NCI-H82 treated with DMSO at 0.1 percent for 48 hours (cell line): ENCODE measurements at regions not wholly inside any gene's neighbourhood (a gene's known extent, or its start where the extent isn't known, plus 50 kb on each side); places are given as distances from the start of the nearest gene placed in this dataset.

ENCODE experiments used
- DNase-seq: peaks from one replicate; lab custom pipeline; 2025; ENCODE audit not compliant: unreplicated experiment; lab: John Stamatoyannopoulos, UW

DNA sequence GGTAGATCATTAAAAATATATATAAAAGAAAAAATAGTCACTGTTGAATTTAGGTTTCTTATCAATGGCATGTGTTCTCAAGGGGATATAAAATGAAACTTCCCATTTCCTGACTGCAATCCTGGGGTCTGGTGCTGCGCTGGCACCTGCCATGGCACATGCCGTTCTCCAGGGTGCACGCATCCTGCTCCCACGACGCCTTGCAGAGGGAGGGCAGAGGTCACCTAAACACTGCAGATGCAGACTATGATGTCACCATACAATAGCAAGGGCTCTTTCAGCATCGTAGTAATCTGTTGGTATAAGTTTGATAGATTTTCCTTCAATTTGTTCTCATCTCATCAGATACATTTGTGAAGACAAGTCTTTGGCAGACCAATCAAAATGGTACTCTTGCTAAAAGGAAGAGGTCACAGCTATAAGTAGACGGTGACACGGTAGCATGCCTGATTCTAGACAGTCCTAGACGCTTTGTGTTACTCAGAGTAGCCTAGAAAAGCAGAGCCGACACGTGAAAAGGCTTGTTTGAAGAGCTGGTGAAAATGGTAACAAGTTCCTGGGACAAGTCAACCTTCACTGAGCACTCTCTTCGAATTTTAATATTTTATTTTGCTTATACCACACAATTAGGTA, 761.4 kb downstream of the DCDC2C start:
- no peak for DNase-seq

DNA sequence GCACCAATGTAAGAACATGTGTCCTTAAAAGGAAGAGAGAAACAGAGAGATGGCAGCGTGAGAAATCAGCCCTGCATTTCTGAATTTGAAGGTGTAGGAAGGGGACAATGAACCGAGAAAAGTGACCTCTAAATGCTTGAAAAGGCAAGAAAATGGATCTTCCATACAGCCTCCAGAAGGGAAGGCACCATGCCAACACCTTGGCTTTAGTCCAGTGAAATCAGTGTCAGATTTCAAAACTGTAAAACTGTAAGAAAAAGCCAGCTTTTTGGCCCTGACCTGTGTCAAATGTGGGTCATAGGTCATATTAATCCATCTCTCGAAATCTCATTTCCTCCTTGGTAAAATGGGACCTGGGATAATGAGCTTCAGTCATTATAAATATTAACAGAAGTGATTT, 762.3 kb downstream of the DCDC2C start:
- DNase-seq: no peak

DNA sequence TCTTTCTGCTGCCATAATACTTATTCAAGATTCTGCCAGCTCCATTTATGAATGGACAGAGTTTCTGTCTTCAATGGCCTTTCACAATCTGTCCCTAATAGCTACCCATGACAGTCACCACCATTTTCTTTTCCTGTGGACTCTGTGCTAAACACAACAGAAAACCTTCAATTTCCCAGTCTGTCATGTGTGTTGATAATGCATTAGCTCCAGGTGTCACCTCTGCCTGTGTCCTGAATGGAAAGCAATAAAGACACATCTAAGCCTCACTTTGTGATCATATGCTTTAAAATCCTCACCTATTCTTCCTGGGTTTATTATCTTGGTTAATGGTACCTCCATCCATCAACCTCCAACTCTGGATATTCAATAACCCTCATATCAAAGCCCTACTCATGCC, 772.2 kb downstream of the DCDC2C start:
- DNase-seq: no peak

DNA sequence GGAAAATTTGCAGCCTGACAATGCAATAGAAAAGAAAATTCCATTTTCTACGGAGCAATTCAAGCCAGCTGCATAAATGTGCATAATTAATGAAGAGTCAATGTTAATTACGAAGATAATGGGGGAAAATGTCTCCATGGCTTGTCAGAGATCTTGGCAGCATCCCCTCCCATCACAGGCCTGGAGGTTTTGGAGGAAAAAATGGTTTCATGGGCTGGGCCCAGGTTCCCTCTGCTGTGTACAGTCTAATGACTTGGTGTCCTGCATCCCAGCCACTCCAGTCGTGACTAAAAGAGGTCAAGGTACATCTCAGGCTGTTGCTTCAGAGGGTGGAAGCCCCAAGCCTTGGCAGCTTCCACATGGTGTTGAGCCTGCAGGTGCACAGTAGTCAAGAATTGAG, 779.7 kb downstream of the DCDC2C start:
- no peak for DNase-seq

DNA sequence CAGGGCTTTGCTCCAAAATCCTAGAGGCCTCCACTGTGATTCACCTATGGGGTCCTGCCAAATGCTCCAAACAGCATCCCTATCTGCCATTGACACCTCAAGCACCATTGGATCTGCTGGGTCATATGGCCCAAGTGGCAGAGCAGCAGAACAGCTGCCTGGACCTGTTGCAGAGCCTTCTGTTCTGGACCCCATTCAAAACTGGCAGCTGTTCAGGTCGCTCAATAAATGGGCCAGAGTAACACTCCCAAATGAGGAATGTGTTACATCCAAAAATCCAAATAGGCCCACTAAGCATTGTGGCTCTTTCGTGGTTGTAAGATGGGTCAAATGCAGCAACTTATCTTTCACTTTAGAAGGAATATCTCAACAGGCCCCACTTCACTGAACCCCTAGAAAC, 783.6 kb downstream of the DCDC2C start:
- DNase-seq: no peak

DNA sequence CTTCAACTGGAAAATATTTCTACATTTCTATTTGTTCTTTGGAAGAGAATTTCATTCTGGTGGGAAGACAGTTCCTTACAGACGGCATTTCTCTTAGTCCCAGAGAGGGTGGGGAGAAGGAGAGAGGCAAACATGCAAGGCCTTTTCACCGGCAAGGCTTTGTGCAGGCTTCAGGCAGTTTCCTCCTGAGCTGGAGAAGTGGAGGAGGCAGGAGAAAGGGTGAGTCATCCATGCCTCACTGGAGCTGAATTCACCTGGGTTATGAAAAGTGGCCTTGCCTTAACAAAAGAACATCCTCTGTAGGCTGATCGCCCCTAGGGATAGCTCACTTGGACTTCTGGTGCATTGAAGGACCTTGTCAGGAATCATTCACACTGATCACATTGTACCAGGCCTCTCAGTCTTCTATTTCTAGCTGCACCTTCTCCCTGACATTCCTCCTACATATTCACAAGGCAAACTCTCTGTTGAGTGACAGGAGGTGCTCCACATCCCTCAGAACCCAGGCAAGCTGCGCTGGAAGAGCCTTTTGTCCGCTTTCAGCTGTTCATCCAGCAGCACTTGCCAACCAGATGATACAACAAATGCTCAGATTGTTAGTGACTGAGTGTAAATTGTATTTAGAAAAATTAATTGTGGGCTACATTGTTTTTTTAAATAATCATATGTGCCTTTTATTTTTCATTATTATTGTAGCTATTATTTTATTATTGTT, 796.1 kb downstream of the DCDC2C start:
- no peak for DNase-seq

DNA sequence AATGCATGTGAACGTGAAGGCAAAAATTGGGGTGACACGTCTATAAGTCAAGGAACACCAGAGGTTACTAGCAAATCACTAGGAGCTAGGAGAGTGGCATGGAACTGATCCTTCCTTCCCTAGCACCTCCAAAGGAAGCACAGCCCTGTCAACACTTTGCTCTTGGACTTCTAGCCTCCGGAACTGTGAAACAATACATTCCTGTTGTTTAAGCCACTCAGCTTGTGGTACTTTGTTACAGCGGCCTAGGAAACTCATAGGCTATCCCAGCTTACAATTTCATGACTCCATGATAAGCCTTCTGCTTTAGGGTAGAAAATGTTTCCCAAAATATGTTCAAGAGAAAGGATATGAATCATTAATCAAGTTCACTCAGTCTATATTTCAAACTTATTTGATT, 798.1 kb downstream of the DCDC2C start:
- DNase-seq: no peak

DNA sequence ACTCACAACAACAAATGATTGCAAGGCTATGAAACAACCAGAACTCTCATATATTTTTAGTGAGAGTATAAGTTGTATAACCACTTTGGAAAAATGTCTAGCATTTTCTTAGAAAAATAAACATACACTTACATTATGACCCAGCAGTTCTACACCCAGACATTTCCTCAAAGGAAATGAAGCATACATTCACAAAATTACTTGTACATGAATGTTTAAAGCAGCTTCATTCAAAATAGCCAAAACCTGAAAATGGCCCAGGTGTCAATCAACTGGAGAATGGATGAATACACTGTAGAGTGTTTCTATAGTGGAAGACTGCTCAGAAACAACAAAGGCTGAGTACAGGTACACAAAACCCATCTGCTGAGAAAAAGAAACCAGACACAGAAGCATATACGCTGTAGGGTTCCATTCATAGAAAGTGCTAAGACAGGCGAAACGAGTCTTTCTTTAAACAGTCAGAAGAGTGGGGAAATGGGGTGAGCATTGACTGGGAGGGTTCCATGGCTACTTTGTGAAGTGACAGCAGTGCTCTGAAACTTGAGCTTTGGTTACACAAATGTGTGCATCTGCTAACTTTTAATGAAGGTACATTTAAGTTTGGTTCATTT, 799.0 kb downstream of the DCDC2C start:
- no peak for DNase-seq

DNA sequence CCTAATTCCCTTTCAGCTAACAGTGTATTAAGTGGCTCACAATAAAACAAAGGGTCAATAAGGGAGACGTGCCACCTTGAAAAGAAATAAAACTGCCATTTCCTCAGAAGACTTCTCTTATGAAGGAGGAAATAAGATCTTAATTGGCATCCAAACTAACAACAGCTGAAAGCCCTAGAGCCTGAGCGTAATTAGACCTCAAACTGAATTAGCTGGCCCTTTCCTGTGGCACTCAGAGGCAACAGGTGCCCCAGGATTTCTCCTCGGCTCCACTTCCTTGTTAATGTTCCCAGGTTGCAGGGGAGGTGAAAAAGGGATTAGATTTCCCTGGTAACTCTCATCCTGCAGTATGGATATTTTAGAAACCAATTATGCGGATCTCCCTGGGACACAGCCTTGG, 804.3 kb downstream of the DCDC2C start:
- DNase-seq: no peak

DNA sequence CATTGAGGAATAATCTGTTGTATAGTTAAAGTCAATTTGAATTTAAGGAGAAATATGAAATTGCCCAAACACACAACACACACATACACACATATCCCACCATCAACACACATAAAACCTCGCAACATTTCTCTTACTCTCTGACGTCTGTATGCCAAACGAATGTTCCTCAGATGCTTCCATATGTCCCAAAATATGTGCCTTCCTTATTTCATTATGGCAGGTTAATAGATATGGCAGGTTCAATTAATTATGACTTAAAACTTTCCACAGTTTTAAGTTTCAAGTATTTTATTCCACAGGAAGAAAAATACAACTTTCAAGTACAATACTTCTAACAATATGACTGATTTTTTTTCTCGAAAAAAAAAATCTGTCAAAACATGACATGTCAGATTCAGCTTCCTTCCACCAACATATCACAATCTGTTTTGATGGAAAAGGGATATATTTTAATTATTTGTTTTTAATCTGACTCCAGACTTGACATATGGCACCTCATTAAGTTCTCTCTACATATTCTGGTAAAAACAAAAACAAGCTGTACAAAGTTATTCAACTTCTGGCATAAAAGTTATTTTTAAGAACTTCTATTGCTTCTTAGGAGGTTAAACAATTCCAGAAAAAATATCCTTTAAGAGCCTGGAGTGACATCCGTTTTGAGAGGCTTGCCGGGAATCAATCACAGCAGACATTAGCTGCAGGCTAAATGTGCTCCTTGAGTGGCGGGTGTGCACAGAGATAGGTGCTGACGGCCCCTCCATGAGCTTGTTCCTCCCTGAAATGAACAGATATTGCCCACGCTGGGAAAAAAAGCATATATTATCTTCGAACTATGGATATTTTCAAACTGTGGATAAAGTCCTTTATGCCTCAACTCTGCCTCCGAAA, 812.7 kb downstream of the DCDC2C start:
- no peak for DNase-seq

DNA sequence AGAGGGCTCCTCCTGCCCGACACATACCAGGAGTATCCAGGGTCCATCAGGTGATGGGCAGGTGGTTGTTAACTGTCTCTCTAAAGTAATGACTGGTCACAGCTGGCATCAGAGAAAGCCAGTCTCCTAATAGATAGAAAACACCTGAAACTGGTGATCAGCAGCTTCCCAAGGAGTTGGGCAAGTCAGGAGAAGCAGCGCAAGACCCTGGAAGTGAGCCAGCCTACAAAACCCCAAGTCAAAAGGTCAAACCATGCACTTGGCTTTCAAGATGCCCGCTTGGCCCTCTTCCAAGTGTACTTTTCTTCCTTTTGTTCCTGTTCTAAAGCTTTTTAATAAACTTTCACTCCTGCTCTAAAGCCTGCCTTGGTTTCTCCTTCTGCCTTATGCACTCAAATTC, 815.2 kb downstream of the DCDC2C start:
- DNase-seq: no peak

DNA sequence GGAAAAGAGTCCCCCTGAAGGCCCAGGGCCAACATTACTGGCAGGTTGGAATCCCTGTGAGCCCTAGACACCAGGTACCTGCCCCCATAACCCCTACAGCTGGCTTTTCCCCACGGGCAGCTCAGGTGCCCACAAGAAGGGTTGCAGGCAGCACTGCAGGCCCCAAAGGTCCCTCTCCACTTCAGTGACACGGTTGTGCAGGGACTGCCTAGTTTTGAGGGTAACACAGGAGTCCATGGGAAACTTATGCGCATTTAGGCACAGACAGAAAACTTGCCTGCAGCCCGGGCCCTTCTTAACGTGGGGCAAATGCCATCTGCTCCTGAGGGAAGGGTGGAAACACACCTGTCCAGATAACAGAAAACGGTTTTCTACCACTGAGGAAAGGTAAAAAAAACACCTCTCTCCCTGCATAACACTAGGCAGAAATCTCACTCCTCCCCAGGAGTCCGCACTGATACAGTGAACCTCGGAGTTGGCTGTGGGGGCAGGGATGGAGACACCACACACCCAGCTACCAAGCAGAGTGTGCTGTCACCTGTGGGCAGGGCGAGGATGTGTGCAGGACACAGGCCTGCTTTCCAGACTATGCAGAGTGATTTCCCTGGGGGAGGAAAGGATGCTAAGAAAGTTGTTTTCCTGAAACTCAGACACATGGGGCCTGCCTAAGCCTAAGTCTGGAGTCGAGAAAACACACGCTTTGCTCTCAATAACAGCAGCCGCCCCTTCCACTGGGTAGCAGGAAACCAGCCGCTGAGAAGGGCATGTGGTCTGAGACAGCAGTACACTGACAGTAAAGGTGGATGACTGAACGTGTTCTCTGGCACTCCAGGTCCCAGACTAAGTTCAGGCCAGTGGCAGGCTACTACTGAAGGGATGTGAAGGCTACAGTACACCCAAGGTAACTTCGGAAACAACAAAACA, 819.4 kb downstream of the DCDC2C start:
- no peak for DNase-seq

DNA sequence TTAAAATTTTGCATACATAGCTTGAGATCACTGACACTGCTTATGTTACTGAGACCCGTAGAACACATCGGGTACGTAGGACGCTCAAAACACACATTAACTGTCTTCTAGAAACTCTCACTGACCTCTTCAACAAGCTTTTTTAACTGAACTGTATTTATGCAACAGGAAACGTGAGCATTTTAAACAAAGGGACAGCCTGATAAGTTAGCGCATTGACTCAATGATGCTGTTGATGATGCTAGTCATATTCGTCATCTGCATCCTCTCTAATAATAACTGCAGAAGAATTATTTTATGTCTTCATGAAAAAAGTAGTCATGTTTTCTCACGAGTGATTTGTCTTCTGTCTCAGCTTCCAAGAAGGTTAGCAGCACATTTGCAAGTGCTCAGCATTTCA, 824.0 kb downstream of the DCDC2C start:
- DNase-seq: no peak

DNA sequence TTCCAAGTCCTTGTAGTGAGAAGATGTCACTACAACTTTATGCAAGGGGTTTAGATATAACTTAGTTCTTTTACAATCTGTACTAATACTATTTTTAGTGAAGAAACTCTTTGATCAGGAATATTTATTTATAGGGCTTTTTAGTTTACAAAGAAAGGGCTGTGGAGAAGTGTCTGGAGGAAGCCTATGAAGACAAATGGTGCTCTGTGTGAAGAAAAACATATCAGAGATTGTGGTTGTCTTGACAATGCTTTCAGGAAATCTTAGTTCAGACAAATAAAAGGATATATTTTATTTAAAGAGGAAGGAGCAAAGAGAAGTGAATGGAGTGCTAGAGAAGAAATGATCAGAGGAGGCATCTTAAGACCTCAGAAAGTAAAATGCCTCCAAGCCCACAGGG, 824.9 kb downstream of the DCDC2C start:
- DNase-seq: no peak

DNA sequence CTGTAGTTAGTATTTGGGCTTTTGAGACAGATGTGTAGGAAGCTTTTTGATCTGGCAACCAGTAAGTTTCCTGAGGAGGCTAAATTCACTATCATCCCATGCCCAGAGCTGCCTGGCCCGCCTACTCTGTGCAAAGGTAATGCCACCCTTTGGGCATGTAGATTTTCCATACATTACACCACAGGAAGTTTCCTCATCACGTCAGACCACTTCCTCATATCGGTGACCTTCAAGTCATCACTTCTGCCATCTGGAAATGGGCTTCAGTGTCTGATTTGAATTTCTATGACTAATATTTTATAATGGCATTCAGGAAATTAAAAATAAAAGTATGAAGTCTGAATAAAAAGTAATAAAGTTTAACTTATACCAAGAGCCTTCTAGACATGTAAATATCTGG, 825.4 kb downstream of the DCDC2C start:
- DNase-seq: no peak

DNA sequence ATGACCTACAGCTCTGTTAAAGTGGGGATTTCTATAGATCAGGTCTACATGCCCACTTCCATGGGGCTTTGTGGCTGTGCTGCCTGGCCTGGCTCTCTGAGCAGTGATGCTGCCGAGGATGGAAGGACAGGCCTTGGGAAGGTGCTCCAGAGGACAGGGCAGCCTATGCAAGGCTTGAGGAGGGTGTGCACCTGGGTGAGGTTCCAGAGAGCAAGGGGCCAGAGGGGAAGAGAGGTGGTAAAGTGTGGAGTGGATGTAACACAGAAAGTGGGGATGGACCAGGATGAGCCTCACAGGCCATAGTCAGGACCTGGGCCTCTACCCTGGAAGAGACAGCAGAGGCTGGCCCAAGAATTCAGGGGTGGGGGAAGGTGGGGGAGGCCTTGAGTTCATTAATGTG, 826.4 kb downstream of the DCDC2C start:
- no peak for DNase-seq

DNA sequence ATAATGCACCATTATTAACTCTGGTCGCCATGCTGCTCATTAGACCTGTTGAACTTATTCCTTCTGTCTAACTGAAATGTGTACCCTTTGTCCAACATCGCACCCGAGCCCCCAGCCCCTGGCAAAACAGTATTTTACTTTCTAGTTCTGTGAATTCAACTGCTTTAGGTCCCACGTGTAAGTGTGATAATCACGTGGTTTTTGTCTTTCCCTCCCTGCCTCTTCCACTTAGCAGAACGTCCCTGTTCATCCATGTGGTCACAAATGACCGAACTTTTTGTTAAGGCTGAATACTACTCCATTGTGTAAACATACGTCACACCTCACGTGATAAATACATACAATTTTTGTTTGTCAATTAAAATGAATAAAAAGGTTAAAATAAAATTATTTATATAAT, 826.9 kb downstream of the DCDC2C start:
- no peak for DNase-seq

DNA sequence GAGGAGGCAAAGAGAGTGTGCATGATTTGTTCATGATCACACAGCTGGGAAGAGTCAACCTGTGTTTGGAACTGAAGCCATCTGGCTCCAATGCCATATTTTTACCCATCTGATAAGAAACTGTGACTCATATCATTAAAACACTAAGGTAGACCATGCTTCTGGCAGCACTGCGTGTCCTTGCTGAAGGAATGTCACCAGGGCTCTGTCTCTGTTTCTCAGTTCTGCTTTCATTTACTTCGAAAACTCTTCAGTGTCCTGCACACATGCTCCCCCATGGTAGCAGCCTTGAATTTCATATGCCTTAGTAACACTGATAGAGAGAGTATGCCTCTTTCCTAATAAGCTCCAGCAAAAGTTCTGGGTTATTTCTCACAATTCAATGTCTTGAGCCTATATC, 830.4 kb downstream of the DCDC2C start:
- no peak for DNase-seq

DNA sequence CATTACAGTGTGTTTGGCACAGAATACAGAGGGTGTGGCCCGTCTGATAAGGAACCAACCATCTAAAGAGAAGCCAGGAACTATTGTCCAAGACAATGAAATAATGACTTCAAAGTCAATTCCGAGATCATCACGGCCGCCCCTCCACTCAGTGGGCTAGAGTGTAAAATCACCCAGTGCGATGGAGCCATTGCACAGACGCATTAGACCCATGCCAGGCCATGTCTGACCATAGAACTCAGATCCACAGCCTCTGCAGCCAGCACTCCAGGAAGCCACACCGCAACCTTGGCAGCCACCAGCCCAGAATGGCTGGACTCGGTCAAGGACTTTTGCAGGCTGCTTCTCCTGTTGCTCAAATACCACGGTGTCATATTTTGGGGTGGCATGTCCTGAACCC, 835.7 kb downstream of the DCDC2C start:
- DNase-seq: no peak

DNA sequence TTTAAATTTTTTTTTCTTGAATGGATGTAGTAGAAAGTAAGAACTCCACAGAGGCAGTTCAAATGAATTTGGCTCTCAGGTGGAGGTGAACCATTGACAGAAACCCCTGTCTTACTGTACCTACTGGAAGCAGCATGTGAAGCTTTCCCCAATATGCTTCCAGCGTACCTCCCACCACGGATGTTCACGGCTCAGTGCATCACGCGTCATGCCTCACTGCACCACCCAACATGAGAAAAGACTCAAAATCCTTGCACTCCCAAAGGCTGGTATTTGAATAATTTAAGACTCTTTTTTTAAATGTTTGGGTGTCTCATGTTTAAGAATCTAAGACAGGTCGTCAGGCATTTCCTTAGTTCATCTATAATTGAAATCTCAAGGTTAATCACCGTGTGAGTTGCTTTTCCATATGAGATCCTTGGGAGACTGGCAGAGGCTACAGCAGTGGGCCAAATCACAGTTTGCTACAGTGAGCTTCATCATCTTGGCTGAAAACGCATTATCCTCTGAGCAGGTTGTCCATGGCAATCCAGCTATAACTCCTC, 846.4 kb downstream of the DCDC2C start:
- no peak for DNase-seq
